ENCODE measurements at regions not wholly inside any gene's neighbourhood (a gene's known extent, or its start where the extent isn't known, plus 50 kb on each side); places are given as distances from the start of the nearest gene placed in this dataset.
"Not testable (repeated sequence)": the region's sequence is repeated elsewhere in the genome, so short reads cannot be mapped to it uniquely, and the experiment has no call there.

DNA sequence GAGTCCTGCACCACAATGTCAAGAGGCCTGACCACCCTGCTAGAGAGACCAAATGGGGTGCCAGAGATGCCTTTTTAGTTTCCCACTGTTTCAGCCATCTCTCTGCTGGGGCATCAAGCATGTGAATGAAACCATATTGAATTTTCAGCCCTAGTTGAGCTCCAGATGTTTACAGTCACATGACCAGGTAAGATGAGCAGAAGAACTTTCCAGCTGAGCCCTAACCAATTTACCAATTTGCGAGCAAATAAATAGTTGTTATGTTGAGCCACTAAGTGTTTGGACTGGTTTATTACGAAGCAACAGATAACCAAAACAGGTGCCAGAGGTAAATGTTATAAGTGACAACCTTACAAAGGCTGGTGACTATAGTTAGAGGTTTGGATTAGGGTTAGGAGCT, 209.1 kb upstream of the CCL2 start:
- DNase-seq: no peak

DNA sequence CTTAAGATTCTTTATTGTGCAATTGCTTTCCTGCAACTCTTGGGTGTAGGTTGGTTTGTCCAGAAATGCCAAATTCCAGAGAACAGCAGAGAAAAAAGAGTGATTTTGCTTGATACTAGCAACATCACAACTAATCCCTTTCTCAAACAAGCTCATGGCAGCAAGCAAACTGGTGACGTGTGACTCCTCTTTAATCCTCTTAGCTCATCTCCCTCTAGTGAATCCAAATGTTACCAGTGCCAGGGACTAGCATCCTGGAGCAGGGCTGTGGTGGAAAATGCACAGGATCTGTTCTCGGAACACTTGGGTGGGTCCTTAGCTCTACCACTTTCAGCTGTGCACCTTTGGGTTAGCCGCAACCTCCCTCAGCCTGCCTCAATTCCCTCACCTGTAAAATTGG, 204.0 kb upstream of the CCL2 start:
- DNase-seq: no peak

DNA sequence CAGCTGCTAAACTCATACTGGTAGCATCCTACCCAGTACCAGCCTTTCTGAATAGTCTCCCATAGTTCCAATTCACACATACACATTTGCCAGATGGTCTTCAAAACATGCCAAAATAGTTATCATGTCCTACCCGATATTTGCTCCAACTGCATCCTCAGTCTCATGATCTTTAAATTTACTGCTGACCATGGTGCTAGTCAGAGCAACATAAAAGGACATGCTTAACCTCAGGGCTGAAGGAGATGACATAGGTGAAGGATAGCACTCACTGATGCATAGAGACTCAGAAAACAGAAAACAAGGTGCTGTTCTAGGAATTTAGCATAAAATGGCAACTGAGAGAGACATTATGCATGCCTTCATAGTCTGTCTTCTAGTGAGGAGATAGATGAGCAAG, 200.6 kb upstream of the CCL2 start:
- DNase-seq: no peak

DNA sequence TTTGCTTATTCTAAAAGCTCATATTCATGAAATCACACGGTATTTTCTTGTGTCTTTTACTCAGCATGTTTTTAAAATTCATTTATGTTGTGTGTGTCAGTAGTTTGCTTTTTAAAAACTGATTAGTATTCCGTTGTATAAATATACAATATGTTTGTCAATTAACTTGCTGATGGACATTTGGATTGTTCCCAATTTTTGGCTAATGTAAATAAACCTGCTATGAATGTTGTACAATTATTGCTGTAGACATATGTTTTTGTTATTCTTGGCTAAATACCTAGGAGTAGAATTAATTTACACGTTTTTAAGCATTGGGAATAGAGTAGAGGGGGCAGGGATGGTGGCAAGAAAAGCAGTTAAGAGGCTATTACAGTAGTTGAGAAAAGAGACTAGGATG, 199.5 kb upstream of the CCL2 start:
- DNase-seq: no peak

DNA sequence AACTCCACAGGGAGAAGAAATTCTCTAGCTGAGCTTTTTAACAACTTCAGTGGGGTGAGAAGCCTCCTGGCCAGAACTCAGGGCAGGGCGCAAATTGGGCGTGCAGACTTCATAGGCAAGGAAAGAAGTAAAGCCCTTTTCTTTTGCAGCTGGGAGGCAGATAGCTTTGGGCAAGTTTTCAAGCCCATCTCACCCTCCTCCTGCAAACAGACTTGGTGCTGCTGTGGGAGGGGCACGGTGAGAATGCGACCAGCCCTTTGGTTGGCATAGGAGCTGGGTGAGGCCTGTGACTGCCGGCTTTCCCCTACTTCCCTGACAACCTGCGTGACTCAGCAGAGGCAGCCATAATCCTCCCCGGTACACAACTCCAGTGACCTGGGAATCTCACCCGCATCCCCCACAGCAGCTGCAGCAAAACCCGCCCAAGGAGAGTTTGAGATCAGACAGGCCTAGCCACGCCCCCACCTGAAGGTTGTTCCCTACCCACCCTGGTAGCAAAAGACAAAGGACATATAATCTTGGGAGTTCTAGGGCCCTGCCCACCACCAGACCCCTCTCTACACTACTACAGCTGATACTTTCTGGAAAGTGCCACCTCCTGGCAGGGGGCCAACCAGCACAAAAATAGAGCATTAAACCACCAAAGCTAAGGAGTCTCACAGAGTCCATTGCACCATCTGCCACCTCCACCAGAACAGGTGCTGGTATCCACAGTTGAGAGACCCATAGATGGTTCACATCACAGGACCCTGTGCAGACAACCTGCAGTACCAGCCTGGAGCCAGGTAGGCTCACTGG, 195.5 kb upstream of the CCL2 start:
- DNase-seq: no peak

DNA sequence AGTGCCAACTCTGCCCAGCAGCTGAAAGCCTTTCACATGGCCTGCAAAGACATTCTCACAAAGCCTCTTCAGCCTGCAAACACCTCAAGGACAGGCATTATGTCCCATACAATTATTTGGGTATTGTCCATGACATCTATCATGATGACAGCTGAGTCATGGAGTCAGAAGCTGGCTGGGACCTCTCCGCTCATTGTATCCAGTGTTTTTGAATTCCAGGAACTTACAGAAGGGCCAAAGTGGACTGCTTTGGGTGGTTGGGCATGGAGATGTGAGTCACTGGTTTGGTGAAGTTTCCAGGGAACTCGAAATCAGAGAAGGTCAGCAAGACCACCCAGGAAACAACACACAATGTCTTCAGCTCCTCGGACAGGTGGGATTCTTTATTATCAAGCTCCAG, 188.6 kb upstream of the CCL2 start:
- no peak for DNase-seq

DNA sequence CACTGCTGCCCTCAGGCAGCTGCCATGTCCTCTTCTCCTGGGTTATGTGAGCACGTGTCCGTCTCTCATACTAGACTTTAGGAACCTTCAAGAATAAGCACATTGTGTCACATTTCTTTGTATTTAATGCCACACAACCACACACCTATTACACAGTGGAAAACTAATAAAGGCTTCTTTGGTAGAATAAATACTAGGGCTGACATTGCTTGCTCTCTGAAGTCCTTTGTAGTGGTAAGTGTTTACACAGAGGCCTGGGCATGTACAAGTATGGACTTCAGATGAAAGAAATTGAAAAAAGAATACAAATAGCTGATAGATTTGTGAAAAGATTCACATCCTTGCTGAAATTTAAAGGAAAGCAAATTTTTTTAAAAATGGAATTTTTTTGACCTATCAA, 188.1 kb upstream of the CCL2 start:
- no peak for DNase-seq

DNA sequence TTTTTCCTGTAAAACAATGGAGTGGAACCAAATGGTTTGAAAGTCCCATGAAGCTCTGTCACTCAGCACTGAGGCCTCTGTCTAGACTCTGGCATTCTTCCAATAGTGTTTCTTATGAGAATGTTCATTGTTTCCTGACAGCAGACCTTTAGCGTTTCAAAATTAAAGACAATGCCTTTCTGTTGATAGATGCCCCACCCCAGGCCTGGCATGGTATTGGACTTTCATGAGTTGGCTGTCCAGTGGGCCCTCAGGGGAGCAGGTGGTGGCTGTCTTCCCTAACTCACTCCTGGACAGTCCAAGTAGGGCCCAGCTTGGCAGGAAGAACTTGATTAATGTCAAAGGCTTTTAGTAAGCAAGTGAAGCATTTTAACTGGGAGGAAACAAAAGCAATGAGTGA, 186.5 kb upstream of the CCL2 start:
- no peak for DNase-seq

DNA sequence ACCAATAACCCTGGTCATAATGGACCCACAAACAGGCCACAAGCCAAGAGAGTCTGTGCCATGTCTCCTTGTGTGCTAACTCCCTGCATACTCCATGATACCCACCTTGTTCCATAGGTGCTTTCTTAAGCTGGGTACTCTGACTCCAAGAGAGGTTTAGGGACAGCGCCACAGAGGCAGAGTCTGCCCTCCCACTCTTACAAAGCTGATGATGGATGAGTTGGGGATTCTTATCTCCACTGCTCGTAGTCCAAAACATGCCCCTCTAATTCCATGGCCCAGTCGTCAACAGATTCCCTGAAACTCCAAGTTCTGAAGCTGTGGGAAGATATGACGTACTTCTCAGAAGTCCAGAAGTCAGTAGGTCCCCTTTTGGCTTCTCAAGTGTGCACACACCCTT, 184.4 kb upstream of the CCL2 start:
- DNase-seq: no peak

DNA sequence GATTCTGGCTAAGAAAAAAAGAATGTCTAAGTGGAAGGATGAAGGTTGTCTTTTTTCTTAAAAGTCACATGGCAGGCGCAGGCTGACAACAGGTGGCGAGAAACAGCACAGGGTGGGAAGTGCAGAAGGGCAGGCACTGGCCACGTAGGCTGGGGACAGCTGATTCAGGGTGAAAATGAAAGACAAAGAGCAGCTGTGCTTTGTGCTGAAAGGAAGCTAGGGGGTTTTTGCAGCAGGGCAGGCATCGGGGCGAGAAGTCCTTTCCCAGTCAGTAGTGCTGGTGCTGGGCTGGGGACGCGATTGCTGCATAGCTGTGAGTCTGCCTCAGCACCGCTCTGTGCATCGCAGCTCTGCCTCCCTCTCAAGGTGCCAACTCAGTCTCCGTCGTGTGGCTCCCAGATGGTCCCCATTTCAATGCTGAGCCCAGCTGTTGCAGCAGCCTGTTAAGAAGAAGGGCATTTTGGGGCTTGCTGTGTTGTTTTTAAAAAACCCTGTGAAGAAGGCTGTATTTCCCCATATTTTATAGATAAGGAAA, 183.1 kb upstream of the CCL2 start:
- DNase-seq: no peak

DNA sequence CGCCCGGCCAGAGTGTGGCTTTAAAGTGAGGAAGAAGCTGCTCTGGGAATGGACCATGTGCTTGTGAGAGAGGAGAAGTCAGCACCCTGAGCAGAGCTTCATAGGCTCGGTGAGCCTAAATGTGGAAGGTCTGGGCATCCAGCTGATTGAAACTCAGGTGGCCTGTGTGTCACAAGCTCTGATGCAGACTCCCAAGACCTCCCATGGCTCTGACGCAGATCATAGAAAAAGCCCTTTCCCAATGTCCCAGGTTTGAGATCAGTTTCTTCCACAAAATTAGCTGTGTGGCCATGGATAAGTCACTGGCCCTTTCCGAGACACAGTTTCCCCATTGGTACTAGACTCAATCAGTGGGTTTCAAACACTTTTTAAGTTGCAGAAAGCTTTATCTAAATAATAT, 180.0 kb upstream of the CCL2 start:
- DNase-seq: no peak

DNA sequence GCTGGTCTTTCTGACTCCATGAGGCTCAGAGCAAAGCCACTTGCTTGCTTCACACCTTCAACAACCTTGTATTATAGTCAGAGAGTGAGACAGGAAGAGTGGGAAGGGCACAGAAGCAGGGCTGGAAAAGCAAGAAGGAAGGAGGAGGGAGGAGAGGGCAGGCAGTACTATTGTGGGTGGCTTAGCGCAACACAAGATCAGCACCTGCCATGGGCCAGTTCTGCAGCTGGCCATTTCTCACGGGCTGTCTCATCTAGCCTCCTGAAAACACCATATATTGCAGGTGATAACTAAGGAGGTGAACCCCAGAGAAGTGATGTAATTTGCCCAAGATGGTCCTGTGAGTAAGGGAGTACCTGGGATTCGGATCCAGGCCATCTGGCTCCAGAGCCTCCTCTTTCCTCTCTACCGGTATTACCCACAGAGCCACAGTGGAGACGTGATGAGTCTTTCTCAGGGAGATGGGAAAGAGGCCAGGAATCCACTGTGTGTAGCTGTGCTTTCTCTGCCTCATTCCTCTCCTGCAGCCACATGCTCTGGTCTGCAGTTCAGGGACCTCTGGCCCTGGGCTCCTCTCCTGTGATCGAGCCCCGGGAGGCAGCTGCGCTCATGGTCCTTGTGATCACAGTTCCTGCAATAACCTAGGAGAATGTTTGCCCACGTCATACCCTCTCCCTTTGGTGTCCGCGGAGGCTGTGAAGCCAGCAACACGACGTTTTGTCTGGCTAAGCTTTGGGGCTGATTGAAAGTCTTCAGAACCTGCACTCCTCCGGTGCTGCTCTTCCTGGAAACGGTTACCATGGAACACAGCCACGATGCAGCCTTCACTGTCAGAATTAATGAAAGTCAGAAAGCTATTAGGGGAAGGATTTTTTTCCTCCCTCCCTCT, 178.1 kb upstream of the CCL2 start:
- no peak for DNase-seq

DNA sequence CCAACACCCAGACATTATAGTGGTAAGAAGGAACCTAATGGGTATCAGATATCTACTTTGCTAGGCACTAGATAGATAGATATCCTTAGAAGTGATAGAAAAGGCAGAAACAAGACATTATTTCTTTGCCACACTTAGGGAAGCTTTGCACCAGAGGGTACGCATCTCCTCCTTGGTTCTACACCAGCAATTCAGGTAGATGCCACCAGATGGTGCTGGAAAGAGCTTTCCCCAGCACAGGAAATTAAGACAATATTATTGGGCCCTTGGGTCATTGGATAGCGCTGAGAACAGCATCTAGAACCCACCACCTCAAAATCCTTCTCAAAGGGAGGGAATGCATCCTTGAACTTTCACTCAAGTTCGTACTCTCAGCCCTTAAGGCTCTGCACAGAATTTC, 173.8 kb upstream of the CCL2 start:
- DNase-seq: no peak

DNA sequence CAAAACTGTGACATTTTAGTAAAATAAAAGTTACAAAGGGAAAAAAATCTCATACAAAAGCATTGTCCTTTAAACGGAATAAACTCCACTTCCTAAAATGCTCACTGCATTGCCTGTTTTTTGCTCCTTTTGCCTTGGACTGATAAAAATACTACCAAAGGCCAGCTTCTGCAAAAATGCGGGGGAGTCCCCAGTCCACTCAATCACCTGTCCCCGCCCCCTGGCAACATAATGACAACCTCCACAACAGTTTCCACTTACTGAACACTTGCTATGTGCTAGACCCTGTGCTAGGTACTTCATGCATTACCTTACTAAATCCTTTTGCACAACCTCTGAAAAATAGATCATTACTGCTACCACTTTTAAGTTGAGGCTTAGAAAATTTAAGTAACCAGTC, 172.7 kb upstream of the CCL2 start:
- no peak for DNase-seq

DNA sequence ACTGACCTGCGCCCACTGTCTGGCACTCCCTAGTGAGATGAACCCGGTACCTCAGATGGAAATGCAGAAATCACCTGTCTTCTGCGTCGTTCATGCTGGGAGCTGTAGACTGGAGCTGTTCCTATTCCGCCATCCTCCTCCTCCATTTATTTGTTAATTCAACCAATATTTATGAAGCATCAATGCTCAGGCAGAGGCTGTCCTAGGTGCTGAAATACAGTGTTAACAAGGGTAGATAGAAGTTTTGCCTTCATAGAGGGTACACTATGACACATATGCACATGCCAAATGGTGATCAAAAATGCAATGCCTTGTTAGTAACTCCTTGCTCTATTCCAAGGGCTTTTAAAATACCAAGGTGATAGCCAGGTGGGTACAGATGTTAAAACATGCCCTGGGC, 166.0 kb upstream of the CCL2 start:
- DNase-seq: not testable (repeated sequence)

DNA sequence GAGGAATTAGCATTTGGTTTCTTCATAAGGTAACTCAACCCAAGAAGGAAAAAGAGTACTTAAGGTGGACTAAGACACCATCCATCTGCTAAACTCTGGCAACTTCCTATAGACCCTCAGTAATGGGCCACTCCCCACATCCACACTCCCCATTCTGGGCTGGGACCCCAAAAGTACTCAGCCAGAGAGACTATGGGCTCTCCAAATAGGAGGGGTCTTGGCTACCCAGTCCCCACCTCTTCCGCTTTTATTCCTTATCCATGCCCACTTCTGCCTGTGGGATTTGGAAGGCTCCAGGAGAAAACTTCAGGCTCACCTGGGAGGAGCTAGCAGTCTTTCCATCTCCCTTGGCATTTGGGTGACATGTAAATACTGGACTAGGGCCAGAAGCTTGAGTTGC, 164.5 kb upstream of the CCL2 start:
- no peak for DNase-seq

DNA sequence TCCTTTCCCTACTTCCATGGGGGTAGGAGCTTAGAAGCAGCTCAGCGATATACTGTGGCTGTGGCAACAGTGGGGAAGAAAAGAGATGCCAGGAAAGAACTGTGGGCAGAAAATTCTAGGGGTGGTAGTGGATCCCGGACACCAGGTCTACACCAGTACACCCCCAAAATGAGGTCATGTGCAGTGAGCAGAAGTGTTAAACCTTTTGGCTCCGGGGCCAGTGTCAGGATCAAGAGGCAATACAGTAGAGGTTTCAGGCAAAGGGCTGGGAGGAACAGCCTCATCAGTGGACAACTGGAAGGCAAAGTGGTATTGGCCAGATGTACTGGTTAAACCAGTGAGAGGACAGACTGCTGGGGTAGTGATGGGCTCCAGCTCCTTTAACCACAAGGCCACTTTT, 163.1 kb upstream of the CCL2 start:
- no peak for DNase-seq

DNA sequence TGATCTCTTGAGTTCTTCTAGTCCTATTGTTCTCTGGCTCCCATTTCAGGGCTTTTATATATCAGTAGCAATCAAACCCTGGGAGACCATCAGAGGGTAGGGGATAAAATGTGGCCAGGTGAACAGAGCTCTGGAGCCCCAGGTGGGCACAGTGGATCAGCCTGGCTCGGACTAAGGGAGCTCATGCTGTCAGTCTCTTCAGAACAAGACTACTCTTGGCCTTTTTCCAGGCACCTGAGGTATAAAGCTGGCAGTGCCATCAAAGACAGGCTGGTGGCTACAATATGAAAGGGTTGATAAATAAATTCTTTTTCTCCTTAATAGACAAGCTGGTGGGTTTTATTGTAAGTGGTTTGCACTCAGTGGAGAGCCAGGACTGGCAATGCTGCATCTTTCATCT, 160.0 kb upstream of the CCL2 start:
- DNase-seq: no peak

DNA sequence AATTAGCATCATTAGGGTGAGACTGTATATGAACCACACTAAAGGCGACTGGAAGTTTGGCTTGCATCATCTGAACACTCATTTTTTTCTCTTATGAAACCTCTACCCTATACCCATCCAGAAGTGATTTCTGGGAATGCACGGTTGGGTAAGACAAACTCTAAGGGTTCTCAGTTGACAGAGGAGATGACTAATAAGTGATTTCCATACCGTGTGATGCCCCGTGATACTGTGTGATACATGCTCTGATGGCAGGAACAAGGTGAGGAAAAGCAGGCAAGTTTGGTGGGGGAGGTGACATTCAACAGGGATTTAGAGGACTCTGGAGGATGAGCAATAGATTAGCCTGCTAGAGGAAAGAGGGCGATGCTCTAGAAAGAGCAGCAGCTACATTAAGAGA, 156.4 kb upstream of the CCL2 start:
- DNase-seq: no peak

DNA sequence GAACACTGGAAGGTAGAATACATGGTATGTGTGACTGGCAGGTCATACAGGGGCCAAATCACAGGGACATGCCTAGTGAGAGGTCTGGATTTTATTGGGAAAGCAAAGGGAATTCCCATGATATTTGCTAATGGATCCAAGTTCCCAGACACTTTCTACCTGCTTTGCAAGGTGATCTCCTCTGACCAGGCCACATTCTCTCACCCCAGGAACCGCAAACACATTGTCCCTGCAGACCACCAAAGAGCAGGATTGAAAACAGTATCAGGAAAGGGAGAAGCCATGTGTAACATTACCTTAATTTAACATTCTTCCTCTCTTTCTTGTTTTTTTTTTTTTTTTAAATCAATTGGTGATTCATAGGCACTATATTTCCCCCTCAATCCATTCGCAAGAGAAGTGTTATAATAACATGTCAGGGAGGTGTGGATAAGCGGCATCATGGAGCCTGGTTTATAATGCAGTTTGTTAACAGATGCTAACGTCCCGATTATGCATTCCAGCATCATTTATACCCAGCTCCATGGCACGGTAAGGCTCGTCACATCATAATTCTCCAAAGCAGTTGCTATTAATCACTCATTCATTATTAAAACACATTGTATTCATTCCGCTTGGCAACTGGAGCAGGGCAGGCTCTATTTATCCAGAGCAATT, 155.1 kb upstream of the CCL2 start:
- no peak for DNase-seq

DNA sequence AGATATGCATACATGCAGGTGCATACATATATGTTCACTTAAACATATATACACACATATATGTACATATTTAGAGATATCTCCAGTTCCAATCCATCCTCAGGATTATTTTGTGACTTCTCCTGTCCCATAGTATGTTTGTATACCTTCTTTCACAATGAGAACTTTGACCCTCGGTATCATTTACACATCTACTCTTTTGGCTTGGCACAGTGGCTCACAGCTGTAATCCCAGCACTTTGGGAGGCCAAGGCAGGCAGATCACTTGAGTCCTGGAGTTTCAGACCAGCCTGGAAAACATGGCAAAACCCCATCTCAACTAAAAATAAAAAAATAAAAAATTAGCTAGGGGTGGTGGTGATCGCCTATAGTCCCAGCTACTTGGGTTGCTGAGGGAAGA, 148.1 kb upstream of the CCL2 start:
- DNase-seq: no peak

DNA sequence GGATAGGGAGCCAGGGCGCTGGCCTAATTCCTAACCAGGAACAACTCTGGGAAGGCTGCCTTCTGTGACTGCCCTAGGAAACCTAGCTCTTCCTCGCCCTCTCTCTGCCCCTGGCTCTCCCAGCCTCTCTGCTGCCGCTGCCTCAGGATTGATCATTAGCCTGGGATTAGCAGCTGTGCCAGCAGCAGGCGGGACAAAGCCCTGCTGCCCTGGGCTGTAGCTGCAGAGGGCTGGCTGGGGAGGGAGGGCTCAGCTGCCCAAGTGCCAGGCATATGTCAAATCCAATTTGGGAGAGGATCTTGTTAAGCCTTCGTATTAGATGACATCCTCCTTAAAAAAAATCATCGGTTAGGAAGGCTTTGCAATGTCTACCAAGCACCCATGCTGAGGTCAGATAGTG, 144.8 kb upstream of the CCL2 start:
- no peak for DNase-seq

DNA sequence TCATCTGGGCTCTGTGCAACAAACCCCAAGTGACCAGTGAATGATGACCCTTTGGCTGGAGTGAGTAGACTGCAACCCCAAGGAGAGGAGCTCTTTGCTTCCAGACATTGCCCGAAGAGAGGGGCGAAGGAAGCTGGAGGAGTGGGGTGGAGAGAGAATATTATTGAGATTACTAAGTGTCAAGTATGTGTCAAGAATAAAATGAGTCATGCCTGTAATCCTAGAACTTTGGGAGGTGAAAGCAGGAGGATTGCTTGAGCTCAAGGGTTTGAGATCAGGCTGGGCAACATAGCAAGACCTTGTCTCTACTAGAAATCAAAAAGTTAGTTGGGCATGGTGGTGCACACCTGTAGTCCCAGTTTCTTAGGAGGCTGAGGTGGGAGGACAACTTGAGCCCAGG, 142.0 kb upstream of the CCL2 start:
- no peak for DNase-seq

DNA sequence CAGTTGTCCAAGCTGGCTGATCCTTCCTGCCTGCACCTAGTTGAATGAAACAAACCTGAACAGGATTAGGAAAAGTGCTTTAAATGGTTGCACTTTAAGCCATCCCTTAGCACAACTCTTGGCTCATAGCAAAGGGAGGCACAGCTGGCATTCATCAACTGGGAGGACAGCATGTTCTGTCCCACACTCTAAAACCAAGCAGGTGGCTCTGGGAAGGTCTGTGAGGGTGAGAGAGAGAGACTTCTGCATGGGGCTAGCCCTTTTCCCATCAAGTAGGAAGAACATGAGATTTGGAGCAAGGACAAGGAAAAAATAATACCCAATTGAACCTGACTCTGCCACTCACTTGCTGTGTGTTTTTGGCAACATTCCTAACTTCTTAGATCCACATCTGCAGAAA, 140.9 kb upstream of the CCL2 start:
- no peak for DNase-seq
